NT2/D1 (cell line): ENCODE measurements at regions not wholly inside any gene's neighbourhood (a gene's known extent, or its start where the extent isn't known, plus 50 kb on each side); places are given as distances from the start of the nearest gene placed in this dataset.

ENCODE experiments used
- YY1 ChIP-seq: IDR thresholded peaks from 2 replicates; pipeline ENCODE4 v1.6.1; 2011; ENCODE audit not compliant: insufficient read length, insufficient read depth
- ZNF274 ChIP-seq: IDR thresholded peaks from 2 replicates; pipeline ENCODE4 v1.6.1; 2011; ENCODE audit warnings: mild to moderate bottlenecking, low read depth, low read length

- TF ChIP-seq YY1 (no peak), ZNF274 (no peak)
These were observed 1211.7 kb upstream of the ACVR2A start for GRCh38 chr2:146633159-146633558.
